IMR-90 (cell line): ENCODE measurements at regions not wholly inside any gene's neighbourhood (a gene's known extent, or its start where the extent isn't known, plus 50 kb on each side); places are given as distances from the start of the nearest gene placed in this dataset.

Experiments
- ATAC-seq: fragments of 200-7000 bp; cut with Tn5 transposase; 2 replicates; pipeline ENCODE4 v1.9.1; 2020; ENCODE audit warnings: low read depth, mild to moderate bottlenecking, moderate library complexity
- BruUV-seq: library from RNA; stranded (reverse); fragments of 400-500 nt; replicated peaks from 2 replicates; lab custom pipeline; 2021; lab: Mats Ljungman, UMichigan
- CTCF ChIA-PET: fragments of 300-600 bp; formaldehyde crosslinking; extraction: SDS; loops from one replicate; lab custom pipeline; 2021; ENCODE audit warnings: antibody characterized with exemption; lab: Yijun Ruan, JAX
- POLR2A ChIA-PET: fragments of 300-600 bp; sonication (Branson Sonifier 250); formaldehyde crosslinking; loops from one replicate; lab custom pipeline; 2022; ENCODE audit warnings: antibody characterized with exemption; ENCODE audit not compliant: unreplicated experiment; lab: Charles Lee
- DNase-seq: peaks from one replicate; pipeline ENCODE4 v3.0.0; 2013
- H2AFZ ChIP-seq: replicated peaks from 2 replicates; pipeline ENCODE3; 2013; ENCODE audit warnings: low read length, mild to moderate bottlenecking; ENCODE audit not compliant: poor library complexity
- H2AK5ac ChIP-seq: 2 replicates; pipeline ENCODE4 v1.6.1; 2013; ENCODE audit warnings: low read depth, low read length, inconsistent platforms
- H2AK9ac ChIP-seq: replicated peaks from 2 replicates; pipeline ENCODE3; 2013; ENCODE audit warnings: mild to moderate bottlenecking, low read depth, low read length, moderate library complexity; ENCODE audit not compliant: poor library complexity
- H2BK120ac ChIP-seq: 2 replicates; pipeline ENCODE4 v1.6.1; 2013; ENCODE audit warnings: low read depth, low read length, inconsistent platforms
- H2BK15ac ChIP-seq: 3 replicates; pipeline ENCODE4 v1.6.1; 2013; ENCODE audit warnings: low read depth, low read length, inconsistent platforms
- H2BK20ac ChIP-seq: 2 replicates; pipeline ENCODE4 v1.6.1; 2013; ENCODE audit warnings: low read depth, mild to moderate bottlenecking, inconsistent platforms, low read length, moderate library complexity
- H2BK5ac ChIP-seq: 2 replicates; pipeline ENCODE4 v1.6.1; 2013; ENCODE audit warnings: mild to moderate bottlenecking, low read depth, low read length, inconsistent platforms; ENCODE audit not compliant: poor library complexity, severe bottlenecking
- H3K14ac ChIP-seq: replicated peaks from 2 replicates; pipeline ENCODE4 v1.6.1; 2013; ENCODE audit warnings: low read depth, low read length, inconsistent platforms
- H3K18ac ChIP-seq: 2 replicates; pipeline ENCODE4 v1.6.1; 2013; ENCODE audit warnings: low read depth, low read length, control low read depth
- H3K23ac ChIP-seq: 2 replicates; pipeline ENCODE4 v1.6.1; 2013; ENCODE audit warnings: low read depth, low read length, inconsistent platforms
- H3K27ac ChIP-seq: 2 replicates; pipeline ENCODE4 v1.5.1; 2013; ENCODE audit warnings: mild to moderate bottlenecking, control low read depth, low read length; ENCODE audit not compliant: insufficient read depth
- H3K27me3 ChIP-seq: 2 replicates; pipeline ENCODE4 v1.6.1; 2013; ENCODE audit warnings: low read length; ENCODE audit not compliant: control insufficient read depth, insufficient read depth
- H3K36me3 ChIP-seq: 2 replicates; pipeline ENCODE4 v1.6.1; 2013; ENCODE audit warnings: low read length, mixed read lengths; ENCODE audit not compliant: control insufficient read depth, insufficient read depth
- H3K4ac ChIP-seq: 2 replicates; pipeline ENCODE4 v1.6.1; 2013; ENCODE audit warnings: low read depth, low read length, inconsistent platforms
- H3K4me1 ChIP-seq: 2 replicates; pipeline ENCODE4 v1.6.1; 2013; ENCODE audit warnings: low read length, mixed read lengths; ENCODE audit not compliant: control insufficient read depth, insufficient read depth
- H3K4me2 ChIP-seq: 2 replicates; pipeline ENCODE4 v1.6.1; 2013; ENCODE audit warnings: low read depth, mild to moderate bottlenecking, control low read depth, low read length, moderate library complexity
- H3K4me3 ChIP-seq: 2 replicates; pipeline ENCODE4 v1.5.1; 2013; ENCODE audit warnings: low read depth, mild to moderate bottlenecking, control low read depth, low read length, moderate library complexity; ENCODE audit not compliant: insufficient read depth
- H3K56ac ChIP-seq: 2 replicates; pipeline ENCODE4 v1.6.1; 2013; ENCODE audit warnings: low read length, inconsistent platforms; ENCODE audit not compliant: insufficient read depth; ENCODE audit errors: extremely low read depth
- H3K79me1 ChIP-seq, 2 experiments: 2 replicates each; pipeline ENCODE4 v1.6.1; 2013; ENCODE audit warnings: low read length in 2 of 2, inconsistent platforms in 1 of 2, low read depth in 1 of 2
- H3K9ac ChIP-seq: 2 replicates; pipeline ENCODE4 v1.6.1; 2013; ENCODE audit warnings: low read depth, low read length, control low read depth
- H3K9me1 ChIP-seq: 2 replicates; pipeline ENCODE4 v1.6.1; 2013; ENCODE audit warnings: low read length, inconsistent platforms; ENCODE audit not compliant: insufficient read depth
- H3K9me3 ChIP-seq: 2 replicates; pipeline ENCODE4 v1.6.1; 2013; ENCODE audit warnings: low read length; ENCODE audit not compliant: control insufficient read depth, insufficient read depth
- H4K20me1 ChIP-seq: 2 replicates; pipeline ENCODE4 v1.6.1; 2013; ENCODE audit warnings: low read length, inconsistent platforms; ENCODE audit not compliant: insufficient read depth
- H4K5ac ChIP-seq: 2 replicates; pipeline ENCODE4 v1.6.1; 2013; ENCODE audit warnings: mild to moderate bottlenecking, low read depth, low read length, control low read depth
- H4K8ac ChIP-seq, 2 experiments: 2 replicates each; pipeline ENCODE4 v1.6.1; 2013; ENCODE audit warnings: low read depth in 2 of 2, low read length in 2 of 2, control low read depth in 1 of 2, inconsistent platforms in 1 of 2
- H4K91ac ChIP-seq: 2 replicates; pipeline ENCODE4 v1.6.1; 2013; ENCODE audit warnings: low read depth, low read length, inconsistent platforms; ENCODE audit not compliant: insufficient read depth
- BHLHE40 ChIP-seq: fragments of 150-350 bp; IDR thresholded peaks from 2 replicates; pipeline ENCODE4 v1.6.1; 2016; ENCODE audit warnings: mild to moderate bottlenecking, low read depth, low read length
- CHD1 ChIP-seq: IDR thresholded peaks from 2 replicates; pipeline ENCODE4 v1.6.1; 2012; ENCODE audit warnings: low read depth, low read length, improper control_type of control experiment
- MAFK ChIP-seq: IDR thresholded peaks from 2 replicates; pipeline ENCODE4 v1.6.1; 2012; ENCODE audit warnings: low read depth, low read length, improper control_type of control experiment
- MAZ ChIP-seq: IDR thresholded peaks from 2 replicates; pipeline ENCODE4 v1.6.1; 2012; ENCODE audit warnings: low read depth, mild to moderate bottlenecking, low read length, improper control_type of control experiment, moderate library complexity, borderline replicate concordance
- MXI1 ChIP-seq: IDR thresholded peaks from 2 replicates; pipeline ENCODE4 v1.6.1; 2012; ENCODE audit warnings: low read depth, mild to moderate bottlenecking, low read length, moderate library complexity, borderline replicate concordance
- RAD21 ChIP-seq: IDR thresholded peaks from 2 replicates; pipeline ENCODE4 v1.6.1; 2012; ENCODE audit warnings: low read length, improper control_type of control experiment
- RCOR1 ChIP-seq: IDR thresholded peaks from 2 replicates; pipeline ENCODE4 v1.6.1; 2012; ENCODE audit warnings: mild to moderate bottlenecking, low read length, improper control_type of control experiment; ENCODE audit not compliant: insufficient replicate concordance
- SMC3 ChIP-seq: fragments of 150-350 bp; IDR thresholded peaks from 2 replicates; pipeline ENCODE4 v1.6.1; 2016; ENCODE audit warnings: low read depth, mild to moderate bottlenecking, antibody characterized with exemption, low read length, moderate library complexity
- WGBS, 2 experiments: methylation state at CpG; one replicate each; pipeline versions ENCODE4 v1.1.5 to v1.1.7; 2013; ENCODE audit warnings: missing lambda C conversion rate in 2 of 2; ENCODE audit not compliant: insufficient read length in 1 of 2; ENCODE audit errors: extremely low coverage in 2 of 2; 5-methylcytosine and 5-hydroxymethylcytosine counted together
- dilution Hi-C: fragments of 300-500 bp; cut with HindIII; formaldehyde crosslinking; loops from one replicate; pipeline ENCODE4 v1.14.3; 2018; ENCODE audit warnings: low sequenced_read_pairs; ENCODE audit not compliant: unreplicated experiment
- in situ Hi-C: fragments of 300-500 bp; cut with MboI; formaldehyde crosslinking; loops from 3 replicates; pipeline ENCODE4 v1.14.3; 2019; ENCODE audit warnings: low sequenced_read_pairs, inconsistent platforms, mixed read lengths
- intact Hi-C: fragments of 100-400 bp; cut with micrococcal nuclease; formaldehyde crosslinking; loops from 2 replicates; pipeline ENCODE4 v1.10.0; 2022
- TF ChIP-seq, protein P1 (sequence below): fragments of 150-350 bp; IDR thresholded peaks from 2 replicates; pipeline ENCODE4 v1.6.1; 2016; ENCODE audit warnings: low read depth, mild to moderate bottlenecking, low read length, moderate library complexity, borderline replicate concordance
- TF ChIP-seq, protein P2 (sequence below): conservative IDR thresholded peaks from 2 replicates; pipeline ENCODE4 v1.5.1; 2012; ENCODE audit warnings: mild to moderate bottlenecking, low read depth, low read length, improper control_type of control experiment
- TF ChIP-seq, protein P3 (sequence below): fragments of 150-350 bp; IDR thresholded peaks from 2 replicates; pipeline ENCODE4 v1.6.1; 2017; ENCODE audit warnings: mild to moderate bottlenecking, antibody characterized with exemption, low read length, low read depth

DNA sequence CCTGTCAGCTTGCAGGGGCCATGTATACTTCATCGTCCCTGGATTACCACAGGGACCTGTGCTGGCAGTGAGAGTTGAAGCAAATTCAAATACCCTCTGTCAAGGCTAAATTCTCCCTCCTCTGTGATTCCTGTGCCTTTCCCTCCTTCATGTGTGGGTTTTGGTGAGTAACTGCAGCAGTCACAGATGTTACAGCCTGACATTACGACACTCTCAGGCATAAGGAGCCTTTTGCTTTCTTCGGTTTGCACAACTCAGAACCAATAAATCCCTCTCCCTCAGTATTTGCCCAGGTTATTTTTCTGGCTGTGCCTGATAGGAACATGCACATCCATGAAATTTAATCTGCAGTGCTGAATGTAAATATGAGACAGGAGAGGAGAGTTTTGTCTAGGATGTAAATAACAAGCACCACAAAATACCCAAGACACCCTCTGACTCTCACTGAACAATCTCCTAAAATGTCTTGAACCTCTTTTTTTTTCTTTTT, 997.2 kb upstream of the GHITM start:
- in situ Hi-C loops: no loop called here
- Histone ChIP-seq H3K27ac (no peak overlapping the region), H2BK120ac (no peak overlapping the region), H3K27me3 (no peaks in the 10 kb centered on the region), H3K36me3 (no peaks in the 10 kb centered on the region), H3K56ac (no peak overlapping the region), H3K4me3 (no peak overlapping the region), H2AFZ (no peak overlapping the region), H3K4ac (no peak overlapping the region), H4K8ac (no peak overlapping the region), H2AK9ac (no peak overlapping the region), H3K4me1 (no peaks in the 10 kb centered on the region), H3K18ac (no peak overlapping the region), H3K9me1 (no peaks in the 10 kb centered on the region), H4K5ac (no peak overlapping the region), H3K9ac (no peak overlapping the region), H4K91ac (no peak overlapping the region), H3K79me1 (no peaks in the 10 kb centered on the region), H3K14ac (no peak overlapping the region), H2BK5ac (no peak overlapping the region), H2BK20ac (no peak overlapping the region), H3K4me2 (no peak overlapping the region), H3K9me3 (peaks cover 10% of the 10 kb centered on the region), H4K20me1 (no peaks in the 10 kb centered on the region), H2BK15ac (no peak overlapping the region), H3K23ac (no peak overlapping the region), H2AK5ac (no peak overlapping the region)
- TF ChIP-seq CHD1 (no peak), MAFK (no peak), BHLHE40 (no peak), MXI1 (no peak), MAZ (no peak), SMC3 (no peak), RAD21 (no peak), RCOR1 (no peak)
- TF ChIP-seq, protein P1, sequence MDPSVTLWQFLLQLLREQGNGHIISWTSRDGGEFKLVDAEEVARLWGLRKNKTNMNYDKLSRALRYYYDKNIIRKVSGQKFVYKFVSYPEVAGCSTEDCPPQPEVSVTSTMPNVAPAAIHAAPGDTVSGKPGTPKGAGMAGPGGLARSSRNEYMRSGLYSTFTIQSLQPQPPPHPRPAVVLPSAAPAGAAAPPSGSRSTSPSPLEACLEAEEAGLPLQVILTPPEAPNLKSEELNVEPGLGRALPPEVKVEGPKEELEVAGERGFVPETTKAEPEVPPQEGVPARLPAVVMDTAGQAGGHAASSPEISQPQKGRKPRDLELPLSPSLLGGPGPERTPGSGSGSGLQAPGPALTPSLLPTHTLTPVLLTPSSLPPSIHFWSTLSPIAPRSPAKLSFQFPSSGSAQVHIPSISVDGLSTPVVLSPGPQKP: no peak
- TF ChIP-seq, protein P2, sequence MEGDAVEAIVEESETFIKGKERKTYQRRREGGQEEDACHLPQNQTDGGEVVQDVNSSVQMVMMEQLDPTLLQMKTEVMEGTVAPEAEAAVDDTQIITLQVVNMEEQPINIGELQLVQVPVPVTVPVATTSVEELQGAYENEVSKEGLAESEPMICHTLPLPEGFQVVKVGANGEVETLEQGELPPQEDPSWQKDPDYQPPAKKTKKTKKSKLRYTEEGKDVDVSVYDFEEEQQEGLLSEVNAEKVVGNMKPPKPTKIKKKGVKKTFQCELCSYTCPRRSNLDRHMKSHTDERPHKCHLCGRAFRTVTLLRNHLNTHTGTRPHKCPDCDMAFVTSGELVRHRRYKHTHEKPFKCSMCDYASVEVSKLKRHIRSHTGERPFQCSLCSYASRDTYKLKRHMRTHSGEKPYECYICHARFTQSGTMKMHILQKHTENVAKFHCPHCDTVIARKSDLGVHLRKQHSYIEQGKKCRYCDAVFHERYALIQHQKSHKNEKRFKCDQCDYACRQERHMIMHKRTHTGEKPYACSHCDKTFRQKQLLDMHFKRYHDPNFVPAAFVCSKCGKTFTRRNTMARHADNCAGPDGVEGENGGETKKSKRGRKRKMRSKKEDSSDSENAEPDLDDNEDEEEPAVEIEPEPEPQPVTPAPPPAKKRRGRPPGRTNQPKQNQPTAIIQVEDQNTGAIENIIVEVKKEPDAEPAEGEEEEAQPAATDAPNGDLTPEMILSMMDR: no peak
- TF ChIP-seq, protein P3, sequence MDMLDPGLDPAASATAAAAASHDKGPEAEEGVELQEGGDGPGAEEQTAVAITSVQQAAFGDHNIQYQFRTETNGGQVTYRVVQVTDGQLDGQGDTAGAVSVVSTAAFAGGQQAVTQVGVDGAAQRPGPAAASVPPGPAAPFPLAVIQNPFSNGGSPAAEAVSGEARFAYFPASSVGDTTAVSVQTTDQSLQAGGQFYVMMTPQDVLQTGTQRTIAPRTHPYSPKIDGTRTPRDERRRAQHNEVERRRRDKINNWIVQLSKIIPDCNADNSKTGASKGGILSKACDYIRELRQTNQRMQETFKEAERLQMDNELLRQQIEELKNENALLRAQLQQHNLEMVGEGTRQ: no peak
- POLR2A ChIA-PET: no interaction called here
- WGBS, 2 experiments: no CpG with 5 or more reads among the region's 3 CpGs
- BruUV-seq: no TSS peak
- dilution Hi-C loops: no loop called here
- CTCF ChIA-PET: no interaction called here
- no peak for DNase-seq
- ATAC-seq: no peak
- intact Hi-C loops: no loop called here
